GM23338 (cell line): ENCODE measurements at regions not wholly inside any gene's neighbourhood (a gene's known extent, or its start where the extent isn't known, plus 50 kb on each side); places are given as distances from the start of the nearest gene placed in this dataset.

ENCODE experiments used
- CREB1 ChIP-seq: fragments of 250-450 bp; sonication (Bioruptor Pico); IDR thresholded peaks from 2 replicates; pipeline ENCODE4 v1.5.0; 2020; ENCODE audit warnings: low read depth, mild to moderate bottlenecking, moderate library complexity
- CTCF ChIP-seq, 2 experiments: fragments of 200-600 bp in 1 of 2; sonication (generic) in 1 of 2; conservative IDR thresholded peaks; 2 replicates each; pipeline versions ENCODE4 v1.5.1 to v1.6.1; 2016 to 2017; ENCODE audit warnings: antibody characterized with exemption in 2 of 2, low read depth in 2 of 2, mild to moderate bottlenecking in 2 of 2, moderate library complexity in 1 of 2
- EZH2phosphoT487 ChIP-seq: fragments of 200-600 bp; sonication (generic); IDR thresholded peaks from one replicate; pipeline ENCODE4 v1.8.1; 2018; ENCODE audit warnings: antibody characterized with exemption; ENCODE audit not compliant: unreplicated experiment
- JUNB ChIP-seq: IDR thresholded peaks from one replicate; pipeline ENCODE4 v1.6.1; 2016; ENCODE audit warnings: antibody characterized with exemption; ENCODE audit not compliant: unreplicated experiment
- NANOG ChIP-seq: IDR thresholded peaks from 2 replicates; pipeline ENCODE4 v1.6.1; 2016; ENCODE audit warnings: antibody characterized with exemption, borderline replicate concordance
- POLR2AphosphoS5 ChIP-seq: IDR thresholded peaks from 2 replicates; pipeline ENCODE4 v1.6.1; 2016; ENCODE audit warnings: antibody characterized with exemption, low read depth
- REST ChIP-seq: IDR thresholded peaks from one replicate; pipeline ENCODE4 v1.6.1; 2018; ENCODE audit warnings: antibody characterized with exemption; ENCODE audit not compliant: unreplicated experiment
- STAT1 ChIP-seq: IDR thresholded peaks from one replicate; pipeline ENCODE4 v1.6.1; 2016; ENCODE audit warnings: antibody characterized with exemption; ENCODE audit not compliant: unreplicated experiment
- ZNF114 ChIP-seq: fragments of 250-450 bp; sonication (Bioruptor Pico); IDR thresholded peaks from 2 replicates; pipeline ENCODE4 v1.5.0; 2020; ENCODE audit warnings: mild to moderate bottlenecking, moderate library complexity
- ZNF462 ChIP-seq: fragments of 250-450 bp; sonication (Bioruptor Pico); IDR thresholded peaks from 2 replicates; pipeline ENCODE4 v1.5.0; 2020; ENCODE audit warnings: mild to moderate bottlenecking, moderate library complexity

- TF ChIP-seq ZNF462 (CRISPR knock-in tag) (no peak), JUNB (no peak), CREB1 (CRISPR knock-in tag) (no peak), STAT1 (no peak), EZH2phosphoT487 (no peak), POLR2AphosphoS5 (no peak), CTCF (conservative IDR thresholded peaks at IDR 0.05; ENCODE audit: low read depth in 2 of 2) (no peak), ZNF114 (no peak), REST (no peak), NANOG (no peak)
Measured at GRCh38 chr10:78516756-78517155, 483.1 kb downstream of the RPS24 start (continued).
